K562 (cell line): ENCODE measurements at regions not wholly inside any gene's neighbourhood (a gene's known extent, or its start where the extent isn't known, plus 50 kb on each side); places are given as distances from the start of the nearest gene placed in this dataset.

ENCODE experiments used
- ATAC-seq: fragments of 200-7000 bp; cut with Tn5 transposase; 3 replicates; pipeline ENCODE4 v1.9.1; 2020; ENCODE audit warnings: moderate library complexity
- BruUV-seq: library from RNA; stranded (reverse); fragments of 400-500 nt; replicated peaks from 2 replicates; lab custom pipeline; 2021; lab: Mats Ljungman, UMichigan
- CTCF ChIA-PET: fragments of 300-600 bp; formaldehyde crosslinking; extraction: SDS; loops from one replicate; lab custom pipeline; 2021; ENCODE audit warnings: low intra/inter-chr PET ratio; lab: Yijun Ruan, JAX
- POLR2A ChIA-PET: fragments of 300-600, 350-650 bp; sonication (Branson Sonifier 250); formaldehyde crosslinking; extraction: SDS; loops from one replicate; lab custom pipeline; 2021; ENCODE audit warnings: antibody characterized with exemption, inconsistent platforms; lab: Yijun Ruan, JAX
- DNase-seq, 4 experiments: peaks; one replicate each; pipeline versions ENCODE4 v3.0.0 to v3.0.0-alpha.2; 2011 to 2018; ENCODE audit warnings: low spot score in 3 of 4, mixed read lengths in 3 of 4; ENCODE audit errors: extremely low read depth in 1 of 4
- FAIRE-seq: peaks from 2 replicates; lab custom pipeline; 2011; peaks lifted over from hg19 to GRCh38; lab: Jason Lieb, UNC
- H2AFZ ChIP-seq: 2 replicates; pipeline ENCODE4 v1.6.0; 2011; ENCODE audit warnings: low read depth, low read length, control low read depth, inconsistent platforms
- H3K27ac ChIP-seq: fragments of 200-600 bp; 3 replicates; pipeline ENCODE4 v1.8.0; 2011; ENCODE audit warnings: low read depth, mild to moderate bottlenecking, control low read depth, inconsistent platforms, low read length, moderate library complexity, mixed read lengths; ENCODE audit errors: extremely low read depth
- H3K27me3 ChIP-seq, 2 experiments: fragments of 300-600 bp in 1 of 2; 2 replicates in 1 of 2; 3 replicates in 1 of 2; pipeline versions ENCODE4 v1.6.0 to v1.8.0; 2011; ENCODE audit warnings: inconsistent platforms in 2 of 2, low read length in 2 of 2, mild to moderate bottlenecking in 1 of 2, mixed read lengths in 1 of 2, moderate library complexity in 1 of 2; ENCODE audit not compliant: control insufficient read depth in 2 of 2, insufficient read depth in 2 of 2
- H3K36me3 ChIP-seq: fragments of 300-600 bp; 3 replicates; pipeline ENCODE4 v1.8.0; 2011; ENCODE audit warnings: mild to moderate bottlenecking, low read length, inconsistent platforms; ENCODE audit not compliant: control insufficient read depth, insufficient read depth
- H3K4me1 ChIP-seq, 2 experiments: fragments of 200-600 bp in 1 of 2; replicated peaks in 1 of 2; 2 replicates in 1 of 2; 3 replicates in 1 of 2; pipeline versions ENCODE4 v1.5.1 to v1.8.0; 2011; ENCODE audit warnings: inconsistent platforms in 2 of 2, low read length in 2 of 2, mild to moderate bottlenecking in 1 of 2, mixed read lengths in 1 of 2, moderate library complexity in 1 of 2; ENCODE audit not compliant: control insufficient read depth in 2 of 2, insufficient read depth in 2 of 2
- H3K4me2 ChIP-seq: 2 replicates; pipeline ENCODE4 v1.6.1; 2011; ENCODE audit warnings: low read length, control low read depth, inconsistent platforms, mixed read lengths; ENCODE audit not compliant: insufficient read depth
- H3K4me3 ChIP-seq: fragments of 200-600 bp; sonication (generic), shearing (Covaris generic); 2 replicates; pipeline ENCODE4 v1.5.1; 2016; ENCODE audit warnings: control low read depth, inconsistent platforms
- H3K79me2 ChIP-seq: fragments of 200-600 bp; 3 replicates; pipeline ENCODE4 v1.8.0; 2011; ENCODE audit warnings: low read length, inconsistent platforms; ENCODE audit not compliant: control insufficient read depth, insufficient read depth
- H3K9ac ChIP-seq, 2 experiments: 2 replicates each; pipeline versions ENCODE4 v1.6.0 to v1.6.1; 2011; ENCODE audit warnings: low read depth in 2 of 2, low read length in 2 of 2, control low read depth in 1 of 2, inconsistent platforms in 1 of 2, mild to moderate bottlenecking in 1 of 2, mixed read lengths in 1 of 2; ENCODE audit not compliant: insufficient read depth in 1 of 2
- H3K9me1 ChIP-seq: one replicate; pipeline ENCODE4 v1.6.0; 2011; ENCODE audit warnings: inconsistent platforms, mild to moderate bottlenecking, low read length, moderate library complexity; ENCODE audit not compliant: control insufficient read depth, insufficient read depth
- H3K9me3 ChIP-seq: replicated peaks from 2 replicates; pipeline ENCODE4 v1.5.1; 2011; ENCODE audit warnings: low read depth, low read length, inconsistent platforms; ENCODE audit not compliant: control insufficient read depth, insufficient read depth
- H4K20me1 ChIP-seq: replicated peaks from 2 replicates; pipeline ENCODE4 v1.6.1; 2011; ENCODE audit warnings: low read length, inconsistent platforms, mixed read lengths; ENCODE audit not compliant: control insufficient read depth, insufficient read depth
- EHMT2 ChIP-seq: fragments of 450-650 bp; IDR thresholded peaks from 2 replicates; pipeline ENCODE4 v1.6.1; 2018; ENCODE audit warnings: antibody characterized with exemption
- PCBP1 ChIP-seq: fragments of 200-400 bp; formaldehyde crosslinking; IDR thresholded peaks from 2 replicates; pipeline ENCODE4 v1.6.1; 2018; ENCODE audit warnings: mild to moderate bottlenecking, low read depth, low read length; ENCODE audit not compliant: poor library complexity, severe bottlenecking
- SIX5 ChIP-seq, 2 experiments: IDR thresholded peaks; 2 replicates each; pipeline ENCODE4 v1.6.1; 2011; ENCODE audit warnings: low read length in 2 of 2, borderline replicate concordance in 1 of 2, low read depth in 1 of 2, mild to moderate bottlenecking in 1 of 2, moderate library complexity in 1 of 2; ENCODE audit not compliant: insufficient read depth in 1 of 2
- WGBS: fragments of 100-300 bp; shearing (Covaris generic); methylation state at CpG from one replicate; pipeline ENCODE4 v1.1.6; 2016; ENCODE audit warnings: low coverage, mixed read lengths; ENCODE audit not compliant: insufficient coverage; ENCODE audit errors: missing lambda C conversion rate; 5-methylcytosine and 5-hydroxymethylcytosine counted together
- in situ Hi-C: fragments of 300-500 bp; cut with MboI; formaldehyde crosslinking; loops from 4 replicates; pipeline ENCODE4 v1.15.0; 2018; ENCODE audit warnings: inconsistent platforms, mixed read lengths
- intact Hi-C: fragments of 100-400 bp; cut with micrococcal nuclease; formaldehyde crosslinking; loops from 2 replicates; pipeline ENCODE4 v1.14.2; 2022
- TF ChIP-seq, protein P1 (sequence below): fragments of 250-450 bp; sonication (Bioruptor Pico); IDR thresholded peaks from 2 replicates; pipeline ENCODE4 v1.8.0; 2021; ENCODE audit warnings: moderate library complexity, mild to moderate bottlenecking, inconsistent platforms
- TF ChIP-seq, protein P2 (sequence below): fragments of 450-650 bp; IDR thresholded peaks from 2 replicates; pipeline ENCODE4 v1.6.1; 2016; ENCODE audit warnings: low read depth, mild to moderate bottlenecking, moderate library complexity

DNA sequence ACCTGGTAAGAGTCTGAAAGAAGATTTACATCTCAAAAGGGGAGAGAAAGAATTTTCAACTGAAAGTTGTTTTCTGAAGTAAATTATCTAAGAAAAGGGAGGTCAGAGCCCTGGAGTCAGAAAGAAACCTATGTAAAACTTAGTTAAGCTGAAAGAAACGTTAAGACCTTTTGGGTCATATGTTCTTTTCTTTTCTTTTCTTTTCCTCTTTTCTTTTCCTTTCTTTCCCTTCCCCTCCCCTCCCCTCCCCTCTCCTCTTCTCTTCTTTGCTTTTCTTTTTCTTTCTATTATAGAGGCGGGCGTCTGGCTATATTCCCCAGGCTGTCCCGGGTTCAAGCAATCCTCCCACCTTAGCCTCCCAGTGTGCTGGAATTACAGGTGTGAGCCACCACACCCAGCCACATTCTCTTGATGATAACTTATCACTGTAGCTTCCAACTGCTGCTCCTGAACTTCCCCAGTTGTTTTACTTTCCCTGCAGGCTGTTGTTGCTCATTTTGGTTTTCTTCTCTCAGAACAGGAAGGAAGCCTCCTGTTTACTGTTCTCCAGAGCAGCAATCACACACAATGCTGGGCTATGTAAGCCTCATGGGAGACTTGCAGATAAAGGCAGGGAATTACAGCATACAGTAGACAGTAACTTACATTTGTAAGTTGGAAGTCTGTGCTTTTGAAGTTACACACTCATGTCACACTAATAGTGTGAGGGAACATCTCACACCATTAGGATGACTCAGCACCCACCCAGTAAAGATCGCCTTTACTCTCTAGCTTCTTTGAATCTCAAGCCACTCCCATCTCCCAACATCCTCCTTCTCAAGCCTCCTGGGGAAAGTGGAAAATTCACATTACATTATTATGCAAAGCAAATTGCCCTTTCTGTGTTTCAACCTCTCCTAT, 2216.6 kb upstream of the WWC1 start:
- no peaks in the 10 kb centered on the region for H3K9me1 ChIP-seq
- H3K27ac ChIP-seq: no peak overlapping the region
- in situ Hi-C loops (no loop called here), intact Hi-C loops (no loop called here)
- no peak for TF ChIP-seq EHMT2
- no peak for TF ChIP-seq SIX5 (IDR thresholded peaks at IDR 0.05; ENCODE audit: borderline replicate concordance in 1 of 2, insufficient read depth in 1 of 2, low read depth in 1 of 2, low read length in 2 of 2)
- TF ChIP-seq, protein P1, sequence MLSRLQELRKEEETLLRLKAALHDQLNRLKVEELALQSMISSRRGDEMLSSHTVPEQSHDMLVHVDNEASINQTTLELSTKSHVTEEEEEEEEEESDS (CRISPR knock-in tag): no peak
- TF ChIP-seq, protein P2, sequence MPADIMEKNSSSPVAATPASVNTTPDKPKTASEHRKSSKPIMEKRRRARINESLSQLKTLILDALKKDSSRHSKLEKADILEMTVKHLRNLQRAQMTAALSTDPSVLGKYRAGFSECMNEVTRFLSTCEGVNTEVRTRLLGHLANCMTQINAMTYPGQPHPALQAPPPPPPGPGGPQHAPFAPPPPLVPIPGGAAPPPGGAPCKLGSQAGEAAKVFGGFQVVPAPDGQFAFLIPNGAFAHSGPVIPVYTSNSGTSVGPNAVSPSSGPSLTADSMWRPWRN: no peak
- TF ChIP-seq PCBP1: peak; percentile 42
- ChIA-PET POLR2A (no interaction called here), CTCF (no interaction called here)
- no peak for ATAC-seq
- H4K20me1 ChIP-seq: no peaks in the 10 kb centered on the region
- H3K79me2 ChIP-seq: no peaks in the 10 kb centered on the region
- no peak overlapping the region for H3K4me3 ChIP-seq
- FAIRE-seq: no peak
- H2AFZ ChIP-seq: no peak overlapping the region
- H3K27me3 ChIP-seq: no peaks in the 10 kb centered on the region
- no peaks in the 10 kb centered on the region for H3K36me3 ChIP-seq
- H3K4me1 ChIP-seq: no peaks in the 10 kb centered on the region
- BruUV-seq: no TSS peak
- no peak overlapping the region for H3K4me2 ChIP-seq
- no peak overlapping the region for H3K9ac ChIP-seq
- no peak for DNase-seq
- WGBS: 0% methylated on average over 4 of the region's 5 CpGs
- no peaks in the 10 kb centered on the region for H3K9me3 ChIP-seq
